ENCODE measurements at regions not wholly inside any gene's neighbourhood (a gene's known extent, or its start where the extent isn't known, plus 50 kb on each side); places are given as distances from the start of the nearest gene placed in this dataset.
"Not testable (repeated sequence)": the region's sequence is repeated elsewhere in the genome, so short reads cannot be mapped to it uniquely, and the experiment has no call there.

DNA sequence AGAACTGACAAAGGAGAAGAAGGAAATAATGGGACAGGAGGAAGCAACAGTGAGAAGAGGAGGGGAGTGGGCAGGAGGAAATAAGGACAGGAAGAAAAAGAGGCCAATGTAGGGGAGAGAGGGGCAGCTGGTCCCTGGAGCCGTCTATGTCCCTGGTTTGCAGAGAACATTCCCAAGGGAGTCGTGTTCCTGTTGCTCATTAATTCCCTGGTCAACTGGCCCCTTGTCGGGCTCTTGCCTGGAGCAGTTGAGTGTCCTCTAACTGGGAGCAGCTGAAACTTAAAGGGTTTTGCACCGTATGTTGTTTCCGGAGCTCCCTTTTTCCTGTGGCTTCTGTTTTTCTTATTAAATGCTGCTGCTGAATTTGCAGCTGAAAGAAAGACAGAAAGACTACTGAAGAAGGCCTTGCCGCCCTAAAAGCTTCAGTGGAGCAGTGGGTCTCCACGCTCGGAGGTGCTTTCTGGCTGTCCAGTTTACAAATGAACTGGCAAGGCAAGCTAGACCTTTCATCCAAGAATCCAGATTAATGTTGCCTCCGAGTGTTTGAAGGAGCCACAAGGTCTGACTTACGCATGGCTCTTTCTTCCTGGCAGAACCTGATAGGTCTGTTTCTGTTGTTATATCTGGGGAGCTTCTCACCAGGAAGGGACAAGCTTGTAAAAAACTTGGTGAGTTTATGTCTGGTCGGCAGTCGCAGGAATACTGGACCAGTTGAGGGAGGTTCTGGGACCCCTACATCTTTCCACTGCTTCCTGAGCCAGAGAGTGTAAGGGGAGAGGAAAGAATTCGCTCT, 146.2 kb upstream of the RFLNA start:
- no peaks in the 10 kb centered on the region for H3K4me1 ChIP-seq (ENCODE audit: insufficient read depth)
- H3K27ac ChIP-seq (ENCODE audit: low read depth): no peak overlapping the region
- H3K36me3 ChIP-seq (ENCODE audit: insufficient read depth): no peaks in the 10 kb centered on the region
- no peak overlapping the region for H3K4me3 ChIP-seq (ENCODE audit: low read depth, low read length)
- DNase-seq (ENCODE audit: extremely low spot score): no peak
- 68% methylated on average over 13 of the region's 13 CpGs for WGBS

DNA sequence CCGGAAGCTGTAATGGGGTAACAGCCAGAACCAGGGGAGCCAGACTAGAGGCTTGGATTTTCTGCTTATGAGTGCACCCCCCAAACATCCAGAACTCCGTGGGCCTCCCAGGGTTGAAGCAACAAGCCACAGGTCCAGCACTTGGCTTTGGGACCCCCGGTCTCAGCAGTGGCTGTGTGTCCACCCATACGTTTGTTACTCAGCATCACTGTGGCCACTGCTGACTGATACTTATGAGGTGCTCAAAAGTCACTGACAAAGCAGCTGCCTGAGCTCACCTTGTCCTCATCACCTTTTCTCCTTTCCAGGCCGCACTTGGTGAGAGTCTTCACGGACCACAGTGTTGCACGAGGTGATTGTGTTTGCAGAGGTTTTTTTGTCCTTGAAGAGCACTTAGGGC, 145.6 kb upstream of the RFLNA start:
- Histone ChIP-seq H3K36me3 (ENCODE audit: insufficient read depth) (no peaks in the 10 kb centered on the region), H3K27ac (ENCODE audit: low read depth) (no peak overlapping the region), H3K4me1 (ENCODE audit: insufficient read depth) (no peaks in the 10 kb centered on the region), H3K4me3 (ENCODE audit: low read depth, low read length) (no peak overlapping the region)
- 92% methylated on average over 7 of the region's 7 CpGs for WGBS
- no peak for DNase-seq (ENCODE audit: extremely low spot score)

DNA sequence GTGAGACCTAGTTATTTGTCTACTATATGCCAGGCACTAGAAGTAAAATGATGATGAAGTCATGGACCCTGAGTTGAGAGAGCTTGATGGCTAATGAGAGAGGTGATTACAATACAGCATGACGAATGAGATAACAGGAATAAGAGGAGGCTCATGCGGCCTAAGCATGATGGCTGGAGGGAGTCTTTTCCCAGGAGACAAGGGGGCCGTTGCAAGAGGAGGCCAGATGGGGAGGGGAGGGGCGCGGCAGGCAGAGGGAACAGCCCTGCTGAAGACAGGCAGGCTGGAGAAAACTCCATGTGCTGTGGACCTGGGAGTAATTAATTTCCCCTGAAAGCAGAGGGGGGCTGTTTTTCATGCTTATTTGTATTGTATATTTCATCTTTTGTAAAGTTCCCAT, 144.7 kb upstream of the RFLNA start:
- Histone ChIP-seq H3K4me1 (ENCODE audit: insufficient read depth) (no peaks in the 10 kb centered on the region), H3K27ac (ENCODE audit: low read depth) (no peak overlapping the region), H3K36me3 (ENCODE audit: insufficient read depth) (no peaks in the 10 kb centered on the region), H3K4me3 (ENCODE audit: low read depth, low read length) (no peak overlapping the region)
- DNase-seq (ENCODE audit: extremely low spot score): no peak
- 59% methylated on average over 5 of the region's 5 CpGs for WGBS

DNA sequence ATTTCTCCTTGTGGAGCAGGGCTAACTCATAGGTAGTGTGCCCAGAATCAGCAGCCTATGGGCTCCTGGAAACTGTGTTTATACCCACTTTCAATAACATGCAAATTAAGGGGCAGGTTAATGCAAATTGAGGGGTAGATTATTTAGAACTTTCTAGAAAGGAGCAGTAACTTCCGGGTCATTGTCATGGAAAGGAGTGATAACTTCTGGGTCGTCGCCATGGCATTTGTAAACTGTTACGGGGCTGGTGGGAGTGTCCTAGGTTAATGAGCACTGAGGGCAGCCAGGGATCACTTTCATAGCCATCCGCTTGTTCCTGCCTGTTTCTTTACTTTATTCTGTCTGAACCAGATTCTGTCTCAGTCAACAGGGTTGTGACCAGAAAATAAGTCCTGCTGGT, 143.3 kb upstream of the RFLNA start:
- H3K27ac ChIP-seq (ENCODE audit: low read depth): no peak overlapping the region
- no peak for DNase-seq (ENCODE audit: extremely low spot score)
- no peaks in the 10 kb centered on the region for H3K36me3 ChIP-seq (ENCODE audit: insufficient read depth)
- no peaks in the 10 kb centered on the region for H3K4me1 ChIP-seq (ENCODE audit: insufficient read depth)
- 57% methylated on average over 5 of the region's 5 CpGs for WGBS
- no peak overlapping the region for H3K4me3 ChIP-seq (ENCODE audit: low read depth, low read length)

DNA sequence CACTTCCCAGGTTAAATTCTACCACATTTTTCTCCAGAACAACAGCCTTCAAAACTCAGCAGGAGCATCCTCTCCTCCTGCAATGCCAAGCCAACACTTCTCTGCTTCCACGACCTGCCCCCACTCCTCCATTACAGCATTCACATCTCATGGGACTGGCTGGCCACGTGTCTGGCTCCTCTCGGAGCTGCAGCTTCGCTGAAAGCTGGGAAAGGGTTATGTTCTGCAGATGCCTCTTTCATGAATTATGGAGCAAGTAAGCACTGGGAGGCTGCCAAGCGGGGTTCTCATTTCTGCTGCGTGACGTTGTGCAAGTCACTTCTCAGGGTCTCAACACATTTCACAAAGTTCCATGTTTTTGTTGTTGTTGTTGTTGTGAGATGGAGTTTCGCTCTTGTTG, 142.2 kb upstream of the RFLNA start:
- Histone ChIP-seq H3K27ac (ENCODE audit: low read depth) (no peak overlapping the region), H3K36me3 (ENCODE audit: insufficient read depth) (no peaks in the 10 kb centered on the region), H3K4me3 (ENCODE audit: low read depth, low read length) (no peak overlapping the region), H3K4me1 (ENCODE audit: insufficient read depth) (no peaks in the 10 kb centered on the region)
- WGBS: 43% methylated on average over 8 of the region's 8 CpGs
- DNase-seq (ENCODE audit: extremely low spot score): no peak

DNA sequence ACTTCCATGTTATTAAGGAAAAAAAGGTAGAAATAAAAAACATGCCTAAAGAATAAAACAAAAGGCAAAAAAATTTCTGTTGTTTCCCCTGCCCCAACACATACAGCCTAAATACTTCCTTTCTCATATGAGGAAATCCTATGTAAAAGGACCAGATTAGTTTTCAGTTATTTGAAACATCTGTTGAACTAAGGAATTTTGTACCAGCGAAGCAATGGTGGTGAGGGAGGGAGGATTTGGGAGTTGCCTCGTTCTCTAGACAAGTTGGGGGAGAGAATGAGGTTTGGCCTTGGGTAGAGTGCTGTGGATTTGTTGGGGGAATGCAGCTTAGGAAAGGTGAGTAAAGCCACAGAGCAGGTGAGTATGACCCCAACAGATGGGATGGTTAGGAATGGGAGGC, 141.5 kb upstream of the RFLNA start:
- DNase-seq (ENCODE audit: extremely low spot score): no peak
- H3K27ac ChIP-seq (ENCODE audit: low read depth): no peak overlapping the region
- H3K36me3 ChIP-seq (ENCODE audit: insufficient read depth): no peaks in the 10 kb centered on the region
- no peaks in the 10 kb centered on the region for H3K4me1 ChIP-seq (ENCODE audit: insufficient read depth)
- H3K4me3 ChIP-seq (ENCODE audit: low read depth, low read length): no peak overlapping the region
- WGBS: 68% methylated on average over 2 of the region's 2 CpGs

DNA sequence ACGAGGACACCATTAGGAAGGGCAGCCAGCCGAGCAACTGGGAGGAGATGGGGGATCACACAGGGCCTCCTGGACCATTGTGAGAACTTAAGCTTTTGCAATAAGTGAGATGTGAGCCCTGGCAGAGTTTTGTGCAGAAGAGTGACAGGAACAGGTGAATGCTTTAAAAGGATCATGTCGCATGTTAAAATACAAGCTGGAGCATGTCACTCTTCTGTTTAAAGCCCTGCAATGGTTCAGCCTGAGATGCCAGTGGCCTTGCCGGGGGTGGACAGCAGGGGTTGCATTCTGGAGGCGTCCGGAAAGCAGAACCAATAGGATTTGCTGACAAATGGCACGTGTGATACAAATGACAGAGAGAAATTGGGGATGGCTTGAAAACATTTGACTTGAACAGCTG, 137.5 kb upstream of the RFLNA start:
- 87% methylated on average over 7 of the region's 7 CpGs for WGBS

DNA sequence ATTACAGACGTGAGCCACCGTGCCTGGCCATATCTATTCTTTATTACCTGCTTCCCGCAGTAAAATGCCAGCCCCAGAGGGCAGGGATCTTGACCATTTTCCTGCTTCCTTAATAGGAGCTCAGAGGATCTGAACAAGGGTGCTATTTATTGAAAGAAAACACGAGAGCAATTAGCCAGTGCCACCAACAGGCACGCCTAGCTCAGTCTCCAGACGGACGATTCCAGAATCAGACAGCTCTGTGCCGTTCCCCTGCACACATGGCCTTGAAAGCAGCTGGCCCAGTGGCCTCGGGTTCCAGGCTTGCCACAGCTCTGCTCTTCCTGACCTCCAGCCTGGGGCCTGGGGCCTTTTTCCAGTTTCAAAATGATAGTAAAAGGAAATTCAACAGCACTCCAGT, 135.2 kb upstream of the RFLNA start:
- Histone ChIP-seq H3K27ac (ENCODE audit: low read depth) (no peak overlapping the region), H3K4me1 (ENCODE audit: insufficient read depth) (no peaks in the 10 kb centered on the region), H3K4me3 (ENCODE audit: low read depth, low read length) (no peak overlapping the region), H3K36me3 (ENCODE audit: insufficient read depth) (no peaks in the 10 kb centered on the region)
- WGBS: 81% methylated on average over 9 of the region's 9 CpGs
- DNase-seq (ENCODE audit: extremely low spot score): no peak

More for the DNA sequence above, 137.5 kb upstream of the RFLNA start:
- no peak for DNase-seq (ENCODE audit: extremely low spot score)
- no peaks in the 10 kb centered on the region for H3K36me3 ChIP-seq (ENCODE audit: insufficient read depth)
- H3K4me1 ChIP-seq (ENCODE audit: insufficient read depth): no peaks in the 10 kb centered on the region
- no peak overlapping the region for H3K4me3 ChIP-seq (ENCODE audit: low read depth, low read length)
- H3K27ac ChIP-seq (ENCODE audit: low read depth): no peak overlapping the region

DNA sequence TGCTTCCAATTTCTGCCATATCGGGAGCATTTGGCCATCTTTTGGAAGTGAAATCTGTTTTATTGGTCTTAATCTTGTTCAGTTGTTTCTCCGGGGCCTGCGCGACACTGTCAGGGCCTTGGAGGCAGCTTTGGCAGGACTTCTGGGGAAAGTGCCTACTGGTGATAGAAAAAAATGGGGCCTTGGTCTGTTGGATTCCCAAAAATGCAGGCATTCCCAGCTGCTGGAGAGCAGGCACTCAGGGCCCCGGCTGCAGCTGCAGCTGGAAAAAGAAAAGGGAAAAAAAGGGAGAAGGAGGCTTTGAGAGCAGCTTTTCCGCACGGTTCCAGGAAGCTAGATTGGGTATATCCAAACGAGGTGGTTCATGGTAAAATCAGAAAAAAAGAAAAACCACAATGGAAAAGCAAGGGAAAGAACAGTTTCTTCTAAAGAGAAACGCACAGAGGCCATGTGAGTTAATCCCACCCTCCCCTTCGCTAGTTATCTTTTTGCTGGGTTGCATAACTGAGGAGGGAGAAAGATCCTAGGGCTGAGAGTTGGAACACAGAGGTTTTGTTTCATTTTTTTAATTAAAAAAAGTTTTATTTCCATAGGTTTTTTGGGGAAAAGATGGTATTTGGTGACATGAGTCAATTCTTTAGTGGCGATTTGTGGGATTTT, 134.7 kb upstream of the RFLNA start:
- 73% methylated on average over 11 of the region's 11 CpGs for WGBS

DNA sequence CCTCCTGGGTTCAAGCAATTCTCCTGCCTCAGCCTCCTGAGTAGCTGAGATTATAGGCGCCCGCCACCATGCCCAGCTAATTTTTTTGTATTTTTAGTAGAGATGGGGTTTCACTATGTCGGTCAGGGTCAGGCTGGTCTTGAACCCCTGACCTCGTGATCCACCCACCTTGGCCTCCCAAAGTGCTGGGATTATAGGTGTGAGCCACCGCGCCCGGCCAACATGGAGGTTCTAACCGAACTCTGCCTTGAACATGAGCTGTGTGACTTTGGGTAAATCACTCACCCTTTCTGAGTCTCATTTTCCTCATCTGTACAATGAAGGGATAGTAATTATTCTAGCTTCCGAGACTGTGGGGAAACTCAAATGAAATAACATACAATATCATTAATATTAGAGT, 133.5 kb upstream of the RFLNA start:
- 91% methylated on average over 9 of the region's 9 CpGs for WGBS
- not testable (repeated sequence) for DNase-seq (ENCODE audit: extremely low spot score); H3K36me3 ChIP-seq (ENCODE audit: insufficient read depth); H3K4me1 ChIP-seq (ENCODE audit: insufficient read depth); H3K27ac ChIP-seq (ENCODE audit: low read depth); H3K4me3 ChIP-seq (ENCODE audit: low read depth, low read length)

More for the DNA sequence above, 134.7 kb upstream of the RFLNA start:
- no peak overlapping the region for H3K27ac ChIP-seq (ENCODE audit: low read depth)
- no peaks in the 10 kb centered on the region for H3K36me3 ChIP-seq (ENCODE audit: insufficient read depth)
- H3K4me3 ChIP-seq (ENCODE audit: low read depth, low read length): no peak overlapping the region
- no peaks in the 10 kb centered on the region for H3K4me1 ChIP-seq (ENCODE audit: insufficient read depth)
- no peak for DNase-seq (ENCODE audit: extremely low spot score)

DNA sequence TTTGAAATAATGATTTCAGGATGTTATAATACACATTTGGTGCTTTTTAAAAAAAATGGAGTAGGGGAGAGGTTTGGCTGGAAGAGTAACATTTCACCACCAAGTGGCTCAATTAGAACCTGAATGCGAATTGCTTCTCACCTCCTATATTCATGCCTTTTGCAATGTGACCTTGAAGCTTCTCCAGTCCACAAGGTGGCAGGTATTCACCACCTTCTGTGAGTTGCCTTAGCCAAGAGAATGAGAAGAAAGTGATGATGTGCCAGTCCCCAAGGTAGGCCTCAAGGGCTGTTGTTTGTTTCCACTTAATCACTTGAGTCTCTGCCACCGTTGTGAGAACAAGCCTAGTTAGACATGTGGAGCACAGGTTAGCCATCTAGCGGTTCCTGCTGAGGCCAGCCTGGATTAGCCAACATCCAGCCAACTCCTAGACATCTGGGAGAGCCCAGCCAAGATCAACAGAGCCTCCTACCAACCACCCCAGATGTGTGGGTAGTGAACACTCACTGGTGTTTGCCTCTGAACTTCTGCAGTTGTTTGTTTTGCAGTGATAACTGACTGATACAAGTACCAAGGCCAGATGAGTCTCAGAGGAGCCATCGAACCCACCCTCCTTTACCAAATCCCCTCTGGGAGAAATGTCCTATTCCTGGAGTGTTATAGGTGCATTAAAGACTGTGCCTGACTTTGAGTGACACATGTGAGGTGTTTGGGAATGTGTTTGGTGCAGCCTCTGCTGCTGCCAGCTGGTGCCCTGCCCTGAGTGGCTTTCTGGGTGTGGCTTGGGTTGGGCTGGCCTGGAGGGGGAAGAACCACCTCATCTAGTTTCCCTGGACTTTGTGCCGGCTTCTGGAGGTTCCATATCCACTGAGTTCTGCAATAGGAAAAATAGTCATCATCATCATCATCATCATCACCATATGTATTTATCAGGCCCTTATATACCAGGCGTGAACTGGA, 132.5 kb upstream of the RFLNA start:
- Histone ChIP-seq H3K4me3 (ENCODE audit: low read depth, low read length) (no peak overlapping the region), H3K27ac (ENCODE audit: low read depth) (no peak overlapping the region), H3K36me3 (ENCODE audit: insufficient read depth) (no peaks in the 10 kb centered on the region), H3K4me1 (ENCODE audit: insufficient read depth) (no peaks in the 10 kb centered on the region)
- 90% methylated on average over 6 of the region's 6 CpGs for WGBS
- DNase-seq (ENCODE audit: extremely low spot score): no peak

DNA sequence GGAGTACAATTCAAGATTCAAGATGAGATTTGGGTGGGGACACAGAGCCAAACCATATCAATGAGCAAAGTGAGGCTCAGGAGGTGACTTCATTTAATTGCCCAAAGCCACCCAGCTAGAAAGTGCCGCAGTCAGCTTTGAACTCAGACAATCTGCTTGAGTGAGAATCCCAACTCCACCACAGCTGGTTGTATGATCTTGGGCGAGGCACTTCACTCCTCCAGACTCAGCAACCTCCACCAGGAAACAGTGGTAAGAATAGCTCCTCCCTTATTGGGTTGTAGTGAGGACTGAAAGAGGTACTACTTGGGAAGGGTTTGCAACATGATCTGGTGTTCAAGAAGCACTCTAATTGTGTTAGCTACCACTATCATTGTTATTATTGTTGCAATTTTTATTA, 129.2 kb upstream of the RFLNA start:
- WGBS: 93% methylated on average over 2 of the region's 2 CpGs
- Histone ChIP-seq H3K4me3 (ENCODE audit: low read depth, low read length) (no peak overlapping the region), H3K36me3 (ENCODE audit: insufficient read depth) (no peaks in the 10 kb centered on the region), H3K27ac (ENCODE audit: low read depth) (no peak overlapping the region), H3K4me1 (ENCODE audit: insufficient read depth) (no peaks in the 10 kb centered on the region)
- DNase-seq (ENCODE audit: extremely low spot score): no peak

DNA sequence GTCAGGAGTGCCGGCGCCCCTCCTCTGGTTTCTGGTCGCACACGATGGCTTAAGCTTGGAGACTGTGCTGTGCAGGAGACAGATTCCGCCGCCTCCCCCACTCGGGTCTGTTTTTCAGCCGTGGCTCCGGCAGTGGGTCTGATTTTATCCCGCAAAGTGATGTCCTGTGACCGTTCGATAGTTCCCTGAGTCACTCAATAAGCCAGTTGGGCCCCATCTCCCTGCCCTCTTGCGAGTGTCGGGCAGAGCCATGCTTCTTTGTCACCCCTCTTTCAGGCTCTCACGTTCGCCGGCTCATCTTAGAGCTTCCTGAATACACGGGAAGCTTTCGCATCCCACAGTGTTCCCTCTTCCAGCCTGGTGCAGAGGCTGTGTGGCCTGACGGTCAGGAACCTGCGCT, 127.8 kb upstream of the RFLNA start:
- WGBS: 92% methylated on average over 21 of the region's 21 CpGs
- Histone ChIP-seq H3K27ac (ENCODE audit: low read depth) (no peak overlapping the region), H3K4me3 (ENCODE audit: low read depth, low read length) (no peak overlapping the region), H3K4me1 (ENCODE audit: insufficient read depth) (no peaks in the 10 kb centered on the region), H3K36me3 (ENCODE audit: insufficient read depth) (no peaks in the 10 kb centered on the region)
- no peak for DNase-seq (ENCODE audit: extremely low spot score)

Data from urinary bladder (tissue), 3 donors.